Activated naive CD4-positive, alpha-beta T cell treated with anti-CD3 and anti-CD28 coated beads, Interleukin-2, amount 50 U/mL, for 16 hours (primary cell): ENCODE measurements at regions not wholly inside any gene's neighbourhood (a gene's known extent, or its start where the extent isn't known, plus 50 kb on each side); places are given as distances from the start of the nearest gene placed in this dataset.

Source experiments
- DNase-seq: peaks from one replicate; pipeline ENCODE4 v3.0.0-alpha.2; 2020

DNA sequence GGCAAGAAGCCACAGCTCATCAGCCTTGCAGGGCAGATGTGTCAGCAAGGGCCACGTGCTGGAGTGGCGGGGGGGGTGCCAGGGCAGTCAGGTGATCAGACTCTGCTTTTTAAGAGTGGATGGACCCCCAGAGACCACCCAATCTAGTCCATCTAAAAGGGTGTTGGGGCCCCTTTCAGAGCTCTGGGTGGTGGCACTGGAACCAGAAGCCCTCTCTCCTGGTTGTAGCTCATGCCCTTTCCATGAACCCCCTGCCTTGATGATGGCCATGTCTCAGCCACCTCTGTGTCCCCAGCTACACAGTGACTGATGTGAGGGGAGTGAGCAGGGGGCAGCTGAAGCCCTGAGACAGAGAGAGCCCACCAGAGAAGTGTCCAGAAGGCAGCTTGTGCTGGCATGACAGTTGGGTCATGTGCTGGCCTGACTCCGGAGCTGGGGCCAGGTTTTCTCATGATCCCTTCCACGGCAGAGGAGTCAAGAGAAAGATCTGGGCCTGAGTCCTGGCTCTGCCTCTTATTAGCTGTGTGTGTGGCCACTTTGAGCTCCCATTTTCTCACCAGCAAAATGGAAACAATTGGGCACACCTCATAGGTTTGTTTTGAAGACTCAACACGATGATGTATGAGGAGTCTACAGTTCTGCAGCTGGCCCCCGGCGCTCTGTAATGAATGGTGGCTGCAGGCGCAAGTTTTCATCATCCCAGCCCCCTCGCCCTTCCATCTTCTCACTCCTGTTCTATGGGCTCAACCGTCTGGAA lies 195.7 kb downstream of the ZFP36L2 start:
- DNase-seq, result no peak

DNA sequence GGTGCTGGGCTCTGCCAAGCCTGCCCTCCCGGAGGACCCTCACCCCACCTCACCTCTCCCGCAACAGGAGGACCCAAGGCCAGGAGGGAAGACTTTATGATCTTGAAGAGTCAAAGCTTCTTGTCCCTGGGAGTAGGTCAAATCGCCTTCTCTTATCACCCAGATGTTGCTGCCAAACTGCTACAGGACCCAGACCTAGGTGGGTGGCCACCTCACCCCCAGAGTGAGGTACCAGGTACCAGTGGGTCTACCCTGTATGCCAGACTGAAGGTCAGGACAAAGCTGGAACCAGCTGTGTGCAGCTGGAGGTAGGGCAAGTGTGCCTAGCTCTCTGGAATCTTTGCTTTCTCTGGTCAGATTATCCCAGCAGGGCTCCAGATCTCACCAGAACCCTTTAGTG lies 197.2 kb downstream of the ZFP36L2 start:
- no peak for DNase-seq

DNA sequence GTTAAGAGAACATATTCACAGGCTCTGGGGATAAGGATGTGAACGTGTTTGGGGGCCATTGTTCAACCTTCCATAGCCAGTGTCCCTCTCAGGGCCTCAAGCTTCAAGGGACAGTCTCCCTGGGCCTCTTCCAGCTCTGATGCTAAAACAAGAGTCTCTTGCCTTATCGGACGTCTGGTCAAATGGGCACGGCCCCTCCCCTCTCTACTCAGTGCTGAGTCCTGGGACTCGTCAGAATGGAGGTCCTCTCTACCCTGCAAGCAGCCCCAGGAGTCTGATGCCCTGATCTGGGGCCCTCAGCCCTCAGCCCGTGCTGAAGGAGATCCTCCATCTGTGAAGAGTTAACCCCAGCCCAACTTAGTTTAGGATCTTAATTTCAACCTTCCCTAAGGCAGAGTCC lies 198.2 kb downstream of the ZFP36L2 start:
- DNase-seq, result no peak

- DNase-seq, result no peak
Measured at GRCh38 chr2:43027097-43027873, 199.1 kb downstream of the ZFP36L2 start.

DNA sequence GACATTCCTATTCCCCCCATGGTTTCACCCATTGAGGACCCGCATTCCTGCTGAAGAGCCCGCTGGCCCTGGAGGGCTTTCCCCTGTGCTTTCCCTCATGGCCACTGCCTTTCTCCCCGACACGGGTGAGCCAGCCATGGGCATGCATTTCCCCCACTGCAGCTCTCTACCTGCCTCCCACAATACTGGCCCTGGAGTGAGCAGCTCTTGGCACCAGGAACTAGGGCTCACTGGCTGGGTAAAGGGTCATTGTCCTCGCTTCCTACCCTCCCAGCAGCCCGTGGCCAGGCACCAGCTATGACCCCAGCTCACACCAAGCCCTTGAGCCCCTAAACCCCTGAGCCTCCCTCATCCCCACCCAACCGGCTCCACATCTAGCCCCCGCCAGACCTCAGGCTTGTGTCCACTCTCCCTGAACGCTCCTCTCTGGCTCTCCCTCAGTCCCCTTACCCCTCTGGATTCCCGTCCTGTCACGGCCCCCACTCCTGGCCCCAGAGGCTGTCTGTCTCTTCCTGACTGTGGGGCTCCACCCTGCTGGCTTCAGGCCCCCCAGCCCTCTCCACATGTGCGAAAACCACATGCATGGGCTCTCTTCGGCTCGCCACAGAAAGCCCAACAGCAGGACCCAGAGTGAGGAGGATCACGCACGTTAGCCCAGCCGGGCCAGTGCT lies 199.8 kb downstream of the ZFP36L2 start:
- DNase-seq, result no peak

GRCh38 chr2:43025709-43026295 lies 200.6 kb downstream of the ZFP36L2 start:
- no peak for DNase-seq

DNA sequence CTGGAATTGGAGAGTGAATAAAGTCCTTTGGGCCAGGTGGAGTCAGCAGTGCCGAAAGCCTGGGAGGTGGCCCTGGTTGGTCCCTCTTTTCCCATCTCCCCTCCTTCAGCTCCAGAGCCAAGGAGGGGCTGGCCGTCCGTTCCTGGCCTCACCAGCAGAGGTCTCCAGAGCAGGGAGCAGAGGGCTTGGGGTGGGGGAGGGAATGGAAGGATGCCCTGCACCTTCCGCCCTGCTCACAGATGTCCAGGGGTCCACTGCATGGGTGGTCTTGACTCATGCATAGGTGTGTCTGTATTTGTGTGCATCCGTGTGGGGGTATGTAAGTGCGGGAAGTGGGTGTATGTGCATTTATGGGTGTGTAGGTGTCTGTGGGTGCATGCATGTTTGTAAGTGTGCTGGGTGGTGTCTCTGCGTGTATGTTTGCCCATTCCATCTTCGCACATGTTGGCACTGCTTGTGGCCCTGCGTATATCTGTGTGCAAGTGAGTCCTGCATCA lies 201.8 kb downstream of the ZFP36L2 start:
- peak; percentile 34 for DNase-seq

DNA sequence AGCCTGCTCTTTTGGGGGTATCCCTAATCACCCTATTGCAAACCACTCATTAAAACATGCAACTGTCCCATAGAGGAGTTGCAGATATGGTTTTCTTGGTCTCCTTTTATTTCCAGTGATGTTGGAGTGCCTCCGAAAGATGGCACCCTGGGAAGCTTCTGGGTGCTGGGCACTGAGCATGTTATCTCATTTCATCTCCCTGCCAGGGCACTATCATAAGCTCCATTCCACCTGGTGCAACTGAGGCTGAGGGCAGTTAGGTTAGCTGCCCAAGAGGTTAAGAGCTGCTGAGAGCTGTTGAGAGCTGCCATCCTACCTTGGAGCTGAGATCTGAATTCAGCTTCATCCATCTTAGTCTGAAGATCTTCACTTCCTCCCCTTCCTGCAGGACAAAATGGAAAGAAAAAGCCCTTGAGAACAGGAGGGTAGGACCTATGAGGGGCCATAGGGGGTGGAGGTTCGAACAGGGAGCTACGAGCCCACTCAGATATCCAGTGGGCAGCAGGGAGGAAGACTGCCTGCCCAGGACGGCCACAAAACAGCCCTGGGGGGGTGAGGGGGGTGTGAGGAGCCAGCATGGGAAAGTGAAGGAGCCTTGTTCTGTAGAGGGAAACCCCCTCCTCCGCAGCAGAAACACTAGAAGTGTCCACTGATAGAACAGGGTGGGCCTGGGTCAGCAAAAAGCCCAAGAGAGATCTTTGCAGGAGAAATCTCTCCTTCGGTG lies 202.5 kb downstream of the ZFP36L2 start:
- DNase-seq, result no peak

GRCh38 chr2:43022896-43023295 lies 203.5 kb downstream of the ZFP36L2 start:
- DNase-seq, result no peak

- no peak for DNase-seq
Measured at GRCh38 chr2:43021791-43022509, 204.5 kb downstream of the ZFP36L2 start.

- DNase-seq, result no peak
Measured at GRCh38 chr2:43020990-43021669, 205.3 kb downstream of the ZFP36L2 start.

- DNase-seq, result no peak
Measured at GRCh38 chr2:43020296-43020695, 206.1 kb downstream of the ZFP36L2 start.

- DNase-seq, result no peak
Measured at GRCh38 chr2:43019536-43020183, 206.7 kb downstream of the ZFP36L2 start.

- no peak for DNase-seq
Measured at GRCh38 chr2:43019025-43019367, 207.4 kb downstream of the ZFP36L2 start.

DNA sequence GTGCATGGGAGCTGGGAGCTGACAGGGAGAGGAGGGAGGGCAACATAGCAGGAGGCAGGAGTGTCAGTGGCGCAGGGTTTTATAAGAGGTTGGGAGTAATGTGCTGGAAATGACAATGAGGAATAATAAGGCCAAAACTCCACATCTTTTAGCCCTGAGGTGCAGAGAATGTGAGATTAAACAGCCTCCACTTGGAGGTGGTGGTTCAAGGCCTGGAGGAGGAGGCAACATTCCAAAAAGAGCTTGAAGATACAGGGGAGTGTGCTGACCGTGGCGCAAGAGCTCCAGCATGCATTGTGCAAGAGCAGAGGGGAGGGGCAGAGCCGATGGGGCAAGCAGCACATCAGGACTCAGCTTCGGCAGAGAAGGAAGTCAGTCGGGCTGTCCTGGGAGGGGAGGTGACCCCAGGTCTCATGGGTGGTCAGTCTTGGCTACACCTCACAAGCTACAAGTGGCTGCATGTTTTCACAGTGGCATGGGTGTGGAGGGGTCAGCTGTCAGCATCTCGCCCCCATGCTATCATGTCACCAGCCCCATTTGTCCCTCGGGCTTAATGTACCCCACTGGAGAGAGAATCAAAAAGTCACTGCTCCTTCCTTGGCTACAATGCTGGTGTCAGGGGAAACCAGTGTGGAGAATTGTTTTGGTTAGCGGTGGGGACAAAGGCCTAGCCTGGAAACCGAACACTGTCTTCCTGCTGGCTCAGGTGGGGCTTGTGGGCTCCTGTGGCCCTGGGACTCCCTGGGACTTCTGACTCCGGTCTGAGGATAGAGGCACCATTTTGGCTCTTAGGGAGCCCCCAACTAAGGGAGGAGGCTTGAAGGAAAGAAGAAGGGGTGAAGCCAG lies 208.0 kb downstream of the ZFP36L2 start:
- no peak for DNase-seq

- DNase-seq, result no peak
Measured at GRCh38 chr2:43013821-43014345, 212.5 kb downstream of the ZFP36L2 start.

DNA sequence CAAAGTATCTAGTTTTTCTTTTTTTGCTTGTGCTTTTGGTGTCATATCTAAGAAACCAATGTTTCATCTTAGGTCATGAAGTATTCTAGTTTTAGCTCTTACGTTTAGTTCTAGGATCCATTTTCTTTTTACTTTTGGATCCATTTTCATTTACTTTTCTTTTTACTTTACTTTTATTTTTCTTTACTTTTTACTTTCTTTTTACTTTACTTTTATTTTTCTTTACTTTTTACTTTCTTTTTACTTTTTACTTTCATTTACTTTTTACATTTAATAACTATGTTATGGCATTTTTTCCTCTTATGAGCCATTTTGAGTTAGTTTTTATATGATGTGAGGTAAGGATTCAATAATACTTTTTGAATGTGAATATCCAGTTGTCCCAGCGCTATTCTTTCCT lies 213.4 kb downstream of the ZFP36L2 start:
- DNase-seq, result no peak

DNA sequence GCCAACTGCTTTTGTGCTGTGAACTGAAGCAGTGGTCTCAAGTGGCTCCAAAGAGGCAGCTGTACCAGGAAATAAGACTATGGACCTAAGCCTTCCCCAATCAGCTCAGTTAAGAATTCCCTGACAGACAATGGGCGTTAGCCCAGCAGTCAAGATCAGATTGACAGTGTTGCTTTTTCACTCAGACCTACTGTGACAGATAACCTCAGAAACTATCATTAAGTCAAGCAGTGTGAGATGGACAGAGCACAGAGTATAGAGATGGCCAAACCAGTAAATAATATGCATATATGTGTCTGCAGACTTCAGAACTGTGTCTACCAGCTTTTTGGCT lies 215.3 kb downstream of the ZFP36L2 start:
- no peak for DNase-seq

DNA sequence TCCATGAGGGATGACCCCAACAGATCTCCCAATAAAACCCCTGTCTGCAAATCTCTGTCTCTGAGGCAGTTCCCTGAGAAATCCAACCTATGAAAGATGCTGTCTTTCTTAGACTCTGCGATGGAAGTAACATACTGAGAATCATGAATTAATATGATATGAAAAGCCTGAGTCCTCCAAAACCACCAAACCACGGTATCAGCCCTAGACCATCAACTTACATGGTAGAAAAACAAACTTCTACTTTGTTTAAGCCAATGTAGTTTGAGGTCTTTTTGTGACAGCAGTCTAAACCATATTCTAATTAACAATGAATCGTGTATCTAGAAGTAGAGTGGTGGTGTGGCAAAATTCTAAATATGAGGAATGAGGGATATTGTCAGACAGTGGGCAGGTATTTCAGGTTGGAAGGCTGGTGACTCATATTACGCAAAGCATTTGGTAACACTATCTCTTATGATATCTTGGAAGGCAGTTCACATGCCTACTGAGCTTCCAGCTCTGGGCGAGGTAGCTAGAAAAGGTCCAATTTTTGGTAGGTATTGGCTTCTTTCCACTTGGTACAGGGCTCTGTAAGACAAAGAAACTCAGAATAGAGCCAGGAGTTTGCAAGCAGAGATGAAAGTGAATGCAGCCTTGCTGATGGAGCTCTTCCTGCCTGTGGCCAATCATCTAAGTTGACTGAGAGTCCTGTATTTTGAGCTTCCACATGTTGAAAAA lies 215.8 kb downstream of the ZFP36L2 start:
- no peak for DNase-seq
